ENCODE measurements at regions not wholly inside any gene's neighbourhood (a gene's known extent, or its start where the extent isn't known, plus 50 kb on each side); places are given as distances from the start of the nearest gene placed in this dataset.

DNA sequence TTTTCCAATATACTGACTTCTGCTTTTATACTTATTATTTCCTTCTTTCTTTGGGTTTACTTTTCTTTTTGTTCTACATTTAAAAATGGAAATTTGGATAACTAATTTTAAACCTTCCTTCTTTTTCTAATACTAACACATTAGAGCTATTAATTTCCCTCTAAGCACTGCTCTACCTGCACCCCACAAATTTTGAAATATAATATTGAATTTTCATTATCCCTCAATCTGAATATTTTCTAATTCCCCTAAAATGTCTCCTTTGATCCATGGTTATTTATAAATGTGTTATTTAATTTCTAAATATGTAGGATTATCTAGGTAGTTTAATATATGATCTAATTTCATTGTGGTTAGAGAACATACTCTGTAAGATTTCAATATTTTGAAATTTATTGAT is 63.4 kb upstream of the LGALSL start (continued):
- no peak for TF ChIP-seq SIRT6 (IDR thresholded peaks at IDR 0.05; ENCODE audit: low read length)

Measured in H1 (cell line).